ENCODE measurements at regions not wholly inside any gene's neighbourhood (a gene's known extent, or its start where the extent isn't known, plus 50 kb on each side); places are given as distances from the start of the nearest gene placed in this dataset.

DNA sequence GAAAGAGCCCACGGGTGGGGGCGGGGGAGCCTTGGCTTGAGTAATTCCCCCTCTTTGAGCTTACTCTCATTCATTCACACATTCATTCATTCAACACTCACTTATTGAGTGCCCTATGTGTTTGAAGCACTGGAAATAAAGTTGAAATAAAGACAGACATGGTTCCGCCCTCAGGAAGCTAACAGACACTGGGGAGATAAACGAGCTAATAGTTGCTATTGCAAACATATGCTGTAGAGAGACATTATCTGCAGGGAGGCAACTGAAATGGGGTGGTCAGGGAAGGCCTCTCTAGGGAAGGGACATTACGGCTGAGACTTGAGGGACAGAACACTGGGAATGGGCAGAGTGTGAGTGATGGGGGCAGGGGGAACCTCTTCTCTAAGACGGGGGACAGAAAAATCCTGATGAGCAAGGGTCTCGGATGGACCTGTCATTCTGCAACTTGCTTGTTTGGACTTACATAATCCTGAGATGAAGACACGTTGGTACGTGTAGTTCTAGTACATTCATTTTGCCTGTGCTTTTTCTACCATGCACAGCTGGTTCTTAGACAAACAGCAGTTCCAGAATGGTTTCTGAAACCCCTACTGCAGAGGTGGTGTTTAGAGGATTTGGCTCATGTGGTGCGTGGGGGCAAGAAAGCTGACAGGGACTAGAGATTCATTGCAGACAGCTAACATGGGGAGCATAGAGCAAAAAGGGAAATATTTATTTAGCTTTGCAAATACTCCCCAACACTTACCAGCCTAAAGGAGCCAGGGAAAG lies 71.1 kb upstream of the BLCAP start:
- no peak for DNase-seq (ENCODE audit: low spot score)
- no peaks in the 10 kb centered on the region for H3K36me3 ChIP-seq
- TF ChIP-seq, protein P1, sequence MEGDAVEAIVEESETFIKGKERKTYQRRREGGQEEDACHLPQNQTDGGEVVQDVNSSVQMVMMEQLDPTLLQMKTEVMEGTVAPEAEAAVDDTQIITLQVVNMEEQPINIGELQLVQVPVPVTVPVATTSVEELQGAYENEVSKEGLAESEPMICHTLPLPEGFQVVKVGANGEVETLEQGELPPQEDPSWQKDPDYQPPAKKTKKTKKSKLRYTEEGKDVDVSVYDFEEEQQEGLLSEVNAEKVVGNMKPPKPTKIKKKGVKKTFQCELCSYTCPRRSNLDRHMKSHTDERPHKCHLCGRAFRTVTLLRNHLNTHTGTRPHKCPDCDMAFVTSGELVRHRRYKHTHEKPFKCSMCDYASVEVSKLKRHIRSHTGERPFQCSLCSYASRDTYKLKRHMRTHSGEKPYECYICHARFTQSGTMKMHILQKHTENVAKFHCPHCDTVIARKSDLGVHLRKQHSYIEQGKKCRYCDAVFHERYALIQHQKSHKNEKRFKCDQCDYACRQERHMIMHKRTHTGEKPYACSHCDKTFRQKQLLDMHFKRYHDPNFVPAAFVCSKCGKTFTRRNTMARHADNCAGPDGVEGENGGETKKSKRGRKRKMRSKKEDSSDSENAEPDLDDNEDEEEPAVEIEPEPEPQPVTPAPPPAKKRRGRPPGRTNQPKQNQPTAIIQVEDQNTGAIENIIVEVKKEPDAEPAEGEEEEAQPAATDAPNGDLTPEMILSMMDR (IDR thresholded peaks at IDR 0.05) = no peak

DNA sequence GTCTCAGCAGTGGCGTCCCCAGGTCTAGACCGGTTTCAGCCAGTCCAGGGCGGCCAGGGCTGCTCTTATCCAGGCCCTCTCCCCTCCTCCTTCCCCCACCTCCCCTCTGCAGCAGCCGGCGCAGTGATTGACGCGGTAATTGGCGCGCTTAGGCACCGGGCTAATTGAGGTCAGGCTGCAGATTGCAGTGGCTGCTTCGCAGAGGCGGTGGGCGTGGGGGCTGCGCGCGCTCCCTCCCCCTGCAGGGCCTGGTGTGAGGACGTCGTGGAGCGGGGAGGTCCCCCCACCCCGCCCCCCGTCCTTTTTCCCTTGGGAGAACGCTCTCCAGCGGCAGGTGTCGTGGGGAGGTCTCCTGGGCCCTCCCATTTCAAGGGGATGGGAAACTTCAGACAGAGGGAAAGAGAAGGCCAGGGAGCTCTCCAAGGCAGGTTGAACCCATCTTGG lies 70.4 kb upstream of the BLCAP start:
- no peak overlapping the region for H3K4me3 ChIP-seq
- ATAC-seq (ENCODE audit: insufficient number of reproducible peaks, low FRiP score, low read depth) (no peak), DNase-seq (ENCODE audit: low spot score) (no peak)
- no peaks in the 10 kb centered on the region for H3K27me3 ChIP-seq (replicated peaks; ENCODE audit: insufficient read depth)
- H3K27ac ChIP-seq = no peak overlapping the region
- no peaks in the 10 kb centered on the region for H3K36me3 ChIP-seq
- H3K9me3 ChIP-seq = no peaks in the 10 kb centered on the region
- H3K4me1 ChIP-seq (ENCODE audit: control insufficient read depth in 1 of 2, low read depth in 2 of 2) = no peaks in the 10 kb centered on the region
- TF ChIP-seq, protein P1 (IDR thresholded peaks at IDR 0.05) = no peak

More for the DNA sequence above, 71.1 kb upstream of the BLCAP start:
- no peaks in the 10 kb centered on the region for H3K4me1 ChIP-seq (ENCODE audit: control insufficient read depth in 1 of 2, low read depth in 2 of 2)
- no peaks in the 10 kb centered on the region for H3K9me3 ChIP-seq
- H3K4me3 ChIP-seq = no peak overlapping the region
- ATAC-seq (ENCODE audit: insufficient number of reproducible peaks, low FRiP score, low read depth) = no peak
- no peaks in the 10 kb centered on the region for H3K27me3 ChIP-seq (replicated peaks; ENCODE audit: insufficient read depth)
- H3K27ac ChIP-seq = no peak overlapping the region

DNA sequence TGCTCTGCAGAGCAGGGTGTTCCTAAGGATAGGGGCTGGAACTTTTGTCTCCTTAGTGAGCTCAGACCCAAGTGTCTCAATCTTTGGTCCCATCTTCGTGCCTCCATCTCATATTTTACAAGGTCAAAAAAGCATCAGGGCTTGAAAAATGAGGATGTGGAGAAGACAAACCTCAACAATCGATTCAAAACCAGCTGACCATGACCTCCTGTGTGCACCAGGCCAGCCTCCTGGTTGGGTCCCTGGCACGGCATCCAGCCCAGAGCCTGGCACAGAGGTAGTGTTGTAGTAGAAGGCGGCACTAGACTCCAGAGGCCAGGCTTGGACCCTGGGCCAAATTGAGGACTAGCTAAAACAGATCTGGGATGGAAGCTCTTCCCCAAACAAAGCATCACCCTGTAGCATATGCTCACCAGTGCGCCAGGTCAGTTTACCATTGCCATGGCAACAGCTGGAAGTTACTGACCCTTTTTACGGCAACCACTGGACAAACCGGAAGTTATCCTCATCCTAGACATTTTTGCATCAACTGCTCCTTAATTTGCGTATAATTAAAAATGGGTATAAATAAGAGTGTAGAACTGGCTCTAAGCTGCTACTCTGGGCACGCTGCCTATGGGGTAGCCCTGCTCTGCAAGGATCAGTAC lies 69.3 kb upstream of the BLCAP start:
- H3K27ac ChIP-seq = no peak overlapping the region
- TF ChIP-seq, protein P1 (IDR thresholded peaks at IDR 0.05) = no peak
- no peak overlapping the region for H3K4me3 ChIP-seq
- H3K4me1 ChIP-seq (ENCODE audit: control insufficient read depth in 1 of 2, low read depth in 2 of 2) = no peaks in the 10 kb centered on the region
- ATAC-seq (ENCODE audit: insufficient number of reproducible peaks, low FRiP score, low read depth) (no peak), DNase-seq (ENCODE audit: low spot score) (no peak)
- no peaks in the 10 kb centered on the region for H3K27me3 ChIP-seq (replicated peaks; ENCODE audit: insufficient read depth)
- H3K36me3 ChIP-seq = no peaks in the 10 kb centered on the region
- no peaks in the 10 kb centered on the region for H3K9me3 ChIP-seq

DNA sequence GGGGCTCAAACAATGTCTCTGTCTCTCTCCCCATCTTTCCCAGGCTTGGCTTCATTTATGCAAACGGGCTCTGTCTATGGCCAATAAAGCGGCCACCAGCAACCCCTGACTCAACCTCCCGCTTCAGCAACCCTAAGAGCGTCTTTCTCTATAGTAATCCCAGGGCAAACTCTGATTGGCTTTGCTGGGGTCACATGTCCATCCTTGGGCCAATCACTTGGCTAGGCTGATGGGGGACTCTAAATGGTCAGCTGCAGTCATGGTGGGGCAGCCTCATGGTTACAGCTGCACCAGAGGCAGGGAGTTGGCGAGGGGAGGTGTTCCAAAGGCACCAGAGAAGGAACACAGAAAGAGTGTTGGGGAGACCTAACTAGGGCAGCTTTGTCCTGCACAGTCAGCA lies 68.5 kb upstream of the BLCAP start:
- ATAC-seq (ENCODE audit: insufficient number of reproducible peaks, low FRiP score, low read depth) (no peak), DNase-seq (ENCODE audit: low spot score) (no peak)
- H3K27me3 ChIP-seq (replicated peaks; ENCODE audit: insufficient read depth) = no peaks in the 10 kb centered on the region

DNA sequence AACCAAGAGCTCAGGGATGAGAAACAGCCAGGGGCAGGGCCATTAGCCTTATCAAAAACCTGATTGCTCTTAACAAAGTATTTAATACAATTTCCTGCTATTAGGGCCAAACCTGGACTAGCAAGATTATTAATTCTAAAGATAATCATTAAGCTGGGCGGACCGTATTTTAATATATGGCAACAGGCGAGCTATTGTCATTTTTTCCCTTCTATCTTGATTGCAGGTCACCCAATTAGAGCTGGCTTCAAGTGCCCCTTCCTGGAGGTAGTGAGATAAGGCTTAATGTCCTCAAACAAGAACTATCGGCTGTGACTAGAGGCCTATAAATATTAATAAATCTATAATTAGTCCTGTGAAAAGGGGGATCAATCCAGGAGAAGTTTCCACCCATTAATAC lies 66.0 kb upstream of the BLCAP start:
- Histone ChIP-seq H3K9me3 (no peaks in the 10 kb centered on the region), H3K27me3 (replicated peaks; ENCODE audit: insufficient read depth) (no peaks in the 10 kb centered on the region), H3K36me3 (no peaks in the 10 kb centered on the region), H3K4me3 (no peak overlapping the region), H3K4me1 (ENCODE audit: control insufficient read depth in 1 of 2, low read depth in 2 of 2) (no peaks in the 10 kb centered on the region), H3K27ac (no peak overlapping the region)
- ATAC-seq (ENCODE audit: insufficient number of reproducible peaks, low FRiP score, low read depth) = no peak
- TF ChIP-seq, protein P1 (IDR thresholded peaks at IDR 0.05) = no peak
- DNase-seq (ENCODE audit: low spot score) = no peak

More for the DNA sequence above, 68.5 kb upstream of the BLCAP start:
- H3K36me3 ChIP-seq = no peaks in the 10 kb centered on the region
- TF ChIP-seq, protein P1 (IDR thresholded peaks at IDR 0.05) = no peak
- no peaks in the 10 kb centered on the region for H3K4me1 ChIP-seq (ENCODE audit: control insufficient read depth in 1 of 2, low read depth in 2 of 2)
- no peak overlapping the region for H3K4me3 ChIP-seq
- H3K9me3 ChIP-seq = no peaks in the 10 kb centered on the region
- H3K27ac ChIP-seq = no peak overlapping the region
